ENCODE measurements at regions not wholly inside any gene's neighbourhood (a gene's known extent, or its start where the extent isn't known, plus 50 kb on each side); places are given as distances from the start of the nearest gene placed in this dataset.

DNA sequence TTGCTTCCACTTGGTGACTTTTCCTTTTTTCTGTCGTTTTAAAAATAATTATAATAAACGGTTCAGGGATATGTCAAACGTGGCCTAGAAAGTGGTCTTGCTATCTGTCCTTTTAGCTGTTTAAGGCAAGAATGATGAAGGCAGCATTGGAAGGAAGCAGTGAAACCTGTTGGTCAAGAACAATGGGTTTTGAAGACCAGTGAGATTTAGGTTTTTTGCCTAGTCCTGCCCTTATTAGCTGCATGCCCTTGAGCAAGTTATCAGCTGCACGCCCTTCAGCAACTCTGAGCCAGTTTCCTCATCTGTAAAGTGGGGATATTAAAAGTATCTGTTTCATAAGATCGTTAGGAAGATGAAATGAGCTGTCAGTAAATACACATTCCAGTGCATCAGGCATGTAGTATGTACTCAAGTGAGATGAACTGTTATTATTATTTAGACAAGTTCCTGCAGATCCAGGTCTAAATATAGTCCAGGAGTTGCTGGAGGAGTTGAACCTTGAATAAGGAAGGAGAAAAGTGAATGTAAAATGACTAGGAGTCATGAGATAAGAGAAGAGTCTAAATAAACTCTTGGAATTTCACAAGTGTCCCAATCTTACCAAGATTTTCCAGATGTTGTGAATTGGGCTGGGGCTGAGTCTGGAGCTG lies 90.8 kb upstream of the HSD17B12 start:
- no peaks in the 10 kb centered on the region for H3K9me3 Mint-ChIP-seq
- intact Hi-C loops (cut with micrococcal nuclease), result no loop called here
- H3K27me3 Mint-ChIP-seq (ENCODE audit: low read depth), result peaks cover 48% of the 10 kb centered on the region
- no peak for DNase-seq (ENCODE audit: low spot score)
- no peak overlapping the region for H3K27ac Mint-ChIP-seq
- H3K4me3 Mint-ChIP-seq (ENCODE audit: low read depth), result no peak overlapping the region
- no peaks in the 10 kb centered on the region for H3K4me1 Mint-ChIP-seq (ENCODE audit: low read depth)
- no peaks in the 10 kb centered on the region for H3K36me3 Mint-ChIP-seq (ENCODE audit: low read depth)

- H3K4me3 Mint-ChIP-seq (ENCODE audit: low read depth), result no peak overlapping the region
- no peak overlapping the region for H3K27ac Mint-ChIP-seq
- no peak for DNase-seq (ENCODE audit: low spot score)
- no peaks in the 10 kb centered on the region for H3K36me3 Mint-ChIP-seq (ENCODE audit: low read depth)
- H3K4me1 Mint-ChIP-seq (ENCODE audit: low read depth), result no peaks in the 10 kb centered on the region
- H3K27me3 Mint-ChIP-seq (ENCODE audit: low read depth), result peaks cover 26% of the 10 kb centered on the region
- no peaks in the 10 kb centered on the region for H3K9me3 Mint-ChIP-seq
- intact Hi-C loops (cut with micrococcal nuclease), result no loop called here
Observed at GRCh38 chr11:43601511-43601910, 79.0 kb upstream of the HSD17B12 start.

DNA sequence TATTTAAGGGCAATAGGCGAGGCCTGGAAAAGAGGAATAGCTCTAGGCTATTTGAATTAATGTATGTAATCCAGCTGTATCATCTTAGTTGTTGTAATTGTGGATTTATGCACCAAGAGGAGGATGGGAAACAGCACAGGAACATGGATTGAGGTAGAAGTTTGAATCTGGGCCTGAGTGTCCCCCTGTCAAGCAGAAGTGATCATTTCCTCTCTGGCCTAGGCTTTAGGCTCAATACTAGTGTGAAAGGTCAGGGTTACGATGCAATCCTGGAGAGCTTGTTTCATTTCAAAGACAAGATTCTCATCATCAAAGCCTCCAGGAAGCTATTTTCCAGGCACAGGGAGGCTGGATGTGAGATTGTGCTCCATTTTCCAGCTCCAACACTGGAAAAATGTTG lies 77.9 kb upstream of the HSD17B12 start:
- no peak for DNase-seq (ENCODE audit: low spot score)
- no peaks in the 10 kb centered on the region for H3K36me3 Mint-ChIP-seq (ENCODE audit: low read depth)
- H3K4me3 Mint-ChIP-seq (ENCODE audit: low read depth), result no peak overlapping the region
- H3K9me3 Mint-ChIP-seq, result no peaks in the 10 kb centered on the region
- no peaks in the 10 kb centered on the region for H3K4me1 Mint-ChIP-seq (ENCODE audit: low read depth)
- peaks cover 23% of the 10 kb centered on the region for H3K27me3 Mint-ChIP-seq (ENCODE audit: low read depth)
- intact Hi-C loops (cut with micrococcal nuclease), result no loop called here
- H3K27ac Mint-ChIP-seq, result no peak overlapping the region

DNA sequence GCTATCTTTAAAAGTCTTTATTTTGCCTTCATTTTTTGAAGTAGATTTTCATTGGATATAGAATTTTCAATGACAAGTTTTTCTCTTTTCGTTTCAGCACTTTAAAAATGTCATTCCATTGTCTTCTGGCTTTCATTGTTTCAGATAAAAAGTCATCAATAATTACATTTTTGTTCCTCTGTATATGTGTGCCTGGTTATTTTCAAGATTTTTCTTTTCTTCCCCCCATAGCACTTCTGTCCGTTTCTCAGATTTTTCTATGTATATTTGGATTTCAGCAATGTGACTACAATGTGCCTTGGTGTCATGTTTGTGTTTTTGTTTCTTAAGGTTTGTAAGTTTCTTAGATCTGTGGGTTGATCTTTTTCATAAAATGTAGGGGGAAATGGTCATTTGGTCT lies 66.3 kb upstream of the HSD17B12 start:
- DNase-seq (ENCODE audit: low spot score), result no peak
- Mint-ChIP-seq H3K9me3 (peaks cover 23% of the 10 kb centered on the region), H3K36me3 (ENCODE audit: low read depth) (no peaks in the 10 kb centered on the region), H3K27me3 (ENCODE audit: low read depth) (no peaks in the 10 kb centered on the region), H3K4me1 (ENCODE audit: low read depth) (no peaks in the 10 kb centered on the region), H3K4me3 (ENCODE audit: low read depth) (no peak overlapping the region), H3K27ac (no peak overlapping the region)
- intact Hi-C loops (cut with micrococcal nuclease), result no loop called here

- Mint-ChIP-seq H3K36me3 (ENCODE audit: low read depth) (no peaks in the 10 kb centered on the region), H3K27ac (no peak overlapping the region), H3K27me3 (ENCODE audit: low read depth) (peaks cover 16% of the 10 kb centered on the region), H3K9me3 (peaks cover 8% of the 10 kb centered on the region), H3K4me1 (ENCODE audit: low read depth) (no peaks in the 10 kb centered on the region), H3K4me3 (ENCODE audit: low read depth) (no peak overlapping the region)
- intact Hi-C loops (cut with micrococcal nuclease), result no loop called here
- DNase-seq (ENCODE audit: low spot score), result no peak
Observed at GRCh38 chr11:43619863-43620505, 60.6 kb upstream of the HSD17B12 start.

DNA sequence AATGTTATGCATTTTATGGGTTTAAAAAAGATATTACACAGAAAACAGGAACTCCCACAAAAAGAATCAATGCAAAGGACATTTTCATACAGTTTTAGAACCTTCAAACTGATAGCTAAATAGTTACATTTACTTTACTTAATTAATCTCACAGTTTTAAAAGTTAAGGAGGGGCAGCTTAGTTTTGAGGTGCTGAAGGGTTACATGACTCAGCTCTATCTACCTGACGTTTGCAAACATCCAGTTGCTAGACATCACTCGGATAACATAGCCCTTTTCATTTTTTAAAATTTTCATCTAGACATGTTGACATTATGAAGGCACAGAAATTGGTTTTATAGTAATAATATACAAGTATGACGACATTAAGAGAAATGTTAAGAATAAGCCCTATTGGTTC lies 53.7 kb upstream of the HSD17B12 start:
- intact Hi-C loops (cut with micrococcal nuclease), result no loop called here
- no peak for DNase-seq (ENCODE audit: low spot score)
- Mint-ChIP-seq H3K9me3 (no peaks in the 10 kb centered on the region), H3K27me3 (ENCODE audit: low read depth) (peaks cover 36% of the 10 kb centered on the region), H3K4me3 (ENCODE audit: low read depth) (no peak overlapping the region), H3K4me1 (ENCODE audit: low read depth) (no peaks in the 10 kb centered on the region), H3K27ac (no peak overlapping the region), H3K36me3 (ENCODE audit: low read depth) (no peaks in the 10 kb centered on the region)

Measured in activated T-helper 2 cell treated with anti-CD3 and anti-CD28 coated beads, Interferon-gamma antibody, Interleukin-2, Interleukin-4, amounts not matched to agents 10 μg/mL and 5 μg/mL and 100 μg/mL, durations not matched to agents 14 hours and 24 hours and 36 hours (primary cell).